GM19324 (cell line): ENCODE measurements at regions not wholly inside any gene's neighbourhood (a gene's known extent, or its start where the extent isn't known, plus 50 kb on each side); places are given as distances from the start of the nearest gene placed in this dataset.
"Not testable (repeated sequence)": the region's sequence is repeated elsewhere in the genome, so short reads cannot be mapped to it uniquely, and the experiment has no call there.

Source experiments
- ATAC-seq: cut with Tn5 transposase; IDR thresholded peaks from one replicate; pipeline ENCODE4 v1.9.1; 2021; ENCODE audit warnings: mild to moderate bottlenecking, moderate library complexity; ENCODE audit not compliant: unreplicated experiment, low FRiP score

DNA sequence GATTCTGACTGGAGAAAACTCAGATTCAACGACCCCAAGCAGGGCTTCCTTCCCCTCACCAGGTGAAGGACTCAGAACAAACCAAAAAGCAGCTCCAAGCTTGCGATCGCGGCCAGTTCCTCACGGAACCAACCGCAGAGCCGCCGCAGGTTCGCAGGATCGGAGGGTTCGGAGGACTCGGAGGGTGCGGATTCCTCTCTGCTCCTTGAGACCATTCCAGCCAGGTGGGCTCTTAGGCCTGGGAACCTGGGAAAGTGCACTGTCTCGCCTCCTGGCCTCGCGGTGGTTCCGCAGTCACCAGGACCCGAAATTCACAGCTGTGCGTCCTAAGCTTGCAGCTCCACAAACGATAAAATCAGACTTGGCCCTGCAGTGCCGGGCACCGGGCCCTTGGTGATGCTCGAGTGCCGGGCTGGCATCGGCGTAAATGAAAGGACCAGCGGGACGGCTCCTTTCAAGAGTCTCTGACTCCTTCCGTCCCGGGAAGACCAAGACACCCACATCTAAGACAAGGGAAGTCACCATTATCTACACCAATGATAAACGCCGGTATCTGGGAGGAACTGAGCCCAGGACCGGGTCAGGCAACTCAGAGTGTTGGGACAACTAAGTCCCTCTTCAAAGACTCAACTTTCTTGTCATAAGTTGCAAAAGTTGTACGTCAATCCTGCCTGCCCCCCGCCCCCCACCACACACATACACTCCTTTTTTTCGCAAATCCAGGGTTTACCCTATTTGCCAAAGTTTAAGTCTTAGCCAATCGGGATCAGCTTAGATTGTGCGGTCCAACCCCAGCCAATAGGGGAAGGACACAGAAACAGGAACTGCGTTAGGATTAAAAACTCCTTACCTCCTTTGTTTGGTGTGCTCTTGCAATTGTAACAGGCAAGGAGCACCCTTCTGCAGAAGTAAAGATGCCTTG, 69.8 kb upstream of the PRSS16 start:
- ATAC-seq = peak; percentile 74

DNA sequence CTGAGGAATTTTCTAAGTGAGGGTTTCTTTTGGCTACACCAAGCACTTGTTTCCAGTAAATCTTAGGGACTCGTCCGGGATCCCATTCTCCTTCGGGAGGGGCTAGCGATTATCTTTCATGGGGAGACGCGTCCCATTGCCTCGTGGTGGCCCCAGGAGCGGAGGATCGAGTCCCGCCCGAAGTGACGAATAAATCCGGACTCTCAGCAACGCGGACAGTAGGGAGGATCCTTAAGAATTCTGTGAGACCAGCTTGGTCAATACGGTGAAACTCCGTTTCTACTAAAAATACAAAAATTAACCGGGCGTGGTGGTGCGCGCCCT, 69.1 kb upstream of the PRSS16 start:
- no peak for ATAC-seq

- ATAC-seq = no peak
These were observed 68.6 kb upstream of the PRSS16 start for GRCh38 chr6:27178860-27179259.

- no peak for ATAC-seq
These were observed 64.3 kb upstream of the PRSS16 start for GRCh38 chr6:27183060-27183832.

DNA sequence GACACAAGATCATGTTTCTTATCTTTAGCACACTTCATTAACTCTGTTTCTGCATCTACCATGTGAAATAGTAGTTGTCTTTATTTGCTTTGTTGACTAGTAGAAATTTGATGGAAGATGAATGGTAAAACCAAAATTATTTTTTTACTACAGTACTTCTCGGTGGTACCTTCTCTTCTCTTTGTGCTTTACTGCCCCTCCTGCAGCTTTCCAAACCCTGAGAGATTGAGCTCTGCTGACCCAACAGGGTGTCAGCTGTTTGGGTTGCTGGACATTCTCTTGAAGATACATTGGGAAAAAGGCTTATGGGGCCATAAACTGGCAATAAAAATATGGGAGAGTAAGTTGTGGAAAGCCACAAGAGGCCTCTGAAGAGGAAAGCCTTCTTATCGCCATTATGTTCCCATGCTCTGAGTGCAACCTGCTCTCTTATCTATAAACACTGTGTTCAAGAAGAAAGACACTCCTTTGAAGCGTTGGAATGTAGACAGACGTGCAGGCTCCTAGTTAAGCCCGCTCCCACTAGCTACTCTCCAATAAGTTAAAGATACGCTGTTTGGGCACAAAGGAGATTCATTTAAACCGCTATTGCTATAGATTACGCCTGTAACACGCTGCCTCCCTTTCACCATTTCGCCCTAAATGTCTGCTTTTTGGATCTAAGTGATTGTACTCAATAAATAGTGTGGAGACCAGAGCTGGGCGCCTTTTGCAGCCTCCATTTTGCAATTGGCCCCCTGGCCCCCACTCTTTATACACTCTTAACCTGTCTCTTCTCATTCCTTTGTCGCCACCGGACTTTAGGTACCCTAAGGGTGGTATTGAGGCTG, 60.1 kb upstream of the PRSS16 start:
- no peak for ATAC-seq

- peak; percentile 71 for ATAC-seq
These were observed 59.2 kb upstream of the PRSS16 start for GRCh38 chr6:27188061-27188884.

GRCh38 chr6:27188885-27189418, 58.5 kb upstream of the PRSS16 start:
- peak; percentile 80 for ATAC-seq

GRCh38 chr6:27190126-27190525, 57.4 kb upstream of the PRSS16 start:
- no peak for ATAC-seq

DNA sequence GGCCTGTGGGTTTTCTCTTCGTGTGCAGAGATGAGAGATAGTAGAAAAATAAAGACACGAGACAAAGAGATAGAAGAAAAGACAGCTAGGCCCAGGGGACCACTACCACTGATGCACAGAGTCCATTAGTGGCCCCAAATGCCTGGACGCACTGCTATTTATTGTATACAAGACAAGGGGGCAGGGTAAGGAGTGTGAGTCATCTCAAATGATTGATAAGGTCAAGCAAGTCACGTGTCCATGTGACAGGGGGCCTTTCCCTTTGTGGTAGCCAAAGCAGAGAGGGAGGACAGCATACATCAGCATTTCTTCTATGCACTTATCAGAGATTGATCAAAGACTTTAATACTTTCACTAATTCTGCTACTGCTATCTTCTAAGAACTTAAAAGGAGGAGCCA, 53.0 kb upstream of the PRSS16 start:
- ATAC-seq = not testable (repeated sequence)

DNA sequence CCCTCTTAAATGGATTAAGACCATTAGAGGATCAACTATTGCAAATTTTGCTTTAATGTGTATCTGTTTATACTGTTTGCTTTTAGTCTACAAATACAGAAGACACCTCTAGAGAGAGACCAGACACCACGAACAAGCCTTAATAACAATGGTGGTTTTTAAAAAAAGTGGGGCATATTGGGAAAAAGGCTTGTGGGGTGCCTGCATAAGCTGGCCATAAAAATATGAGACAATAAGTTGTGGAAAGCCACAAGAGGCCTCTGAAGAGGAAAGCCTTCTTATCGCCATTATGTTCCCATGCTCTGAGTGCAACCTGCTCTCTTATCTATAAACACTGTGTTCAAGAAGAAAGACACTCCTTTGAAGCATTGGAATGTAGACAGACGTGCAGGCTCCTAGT, 52.0 kb upstream of the PRSS16 start:
- ATAC-seq = not testable (repeated sequence)
